ENCODE measurements at regions not wholly inside any gene's neighbourhood (a gene's known extent, or its start where the extent isn't known, plus 50 kb on each side); places are given as distances from the start of the nearest gene placed in this dataset.

- TF ChIP-seq POLR2A (IDR thresholded peaks at IDR 0.05), result no peak
- TF ChIP-seq EP300 (IDR thresholded peaks at IDR 0.05), result no peak
Measured at GRCh38 chr20:21995461-21995860, 290.0 kb downstream of the PAX1 start.
